HUDEP-2 (cell line): ENCODE measurements at regions not wholly inside any gene's neighbourhood (a gene's known extent, or its start where the extent isn't known, plus 50 kb on each side); places are given as distances from the start of the nearest gene placed in this dataset.

Source experiments
- DNase-seq, 76 experiments: peaks; one replicate each; lab custom pipeline; 2025; ENCODE audit not compliant: unreplicated experiment in 76 of 76; lab: John Stamatoyannopoulos, UW

DNA sequence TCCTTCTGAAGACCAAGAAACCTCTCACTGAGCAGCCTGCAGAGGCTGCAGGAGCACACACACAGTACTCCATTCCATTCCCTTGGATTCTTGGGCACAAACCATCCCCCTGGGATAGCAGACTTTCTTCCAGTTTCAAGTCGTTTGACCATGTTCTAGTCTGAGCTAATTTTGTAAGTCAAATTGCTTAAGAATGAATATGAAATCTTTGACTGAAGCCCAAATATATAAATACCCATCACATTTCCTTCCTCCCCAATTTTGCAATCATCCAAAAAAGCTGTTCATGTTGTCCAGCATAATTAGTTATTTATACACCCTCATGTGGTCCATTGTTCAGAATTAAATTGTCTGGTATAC is 231.2 kb upstream of the TPRG1 start:
- no peak for DNase-seq

DNA sequence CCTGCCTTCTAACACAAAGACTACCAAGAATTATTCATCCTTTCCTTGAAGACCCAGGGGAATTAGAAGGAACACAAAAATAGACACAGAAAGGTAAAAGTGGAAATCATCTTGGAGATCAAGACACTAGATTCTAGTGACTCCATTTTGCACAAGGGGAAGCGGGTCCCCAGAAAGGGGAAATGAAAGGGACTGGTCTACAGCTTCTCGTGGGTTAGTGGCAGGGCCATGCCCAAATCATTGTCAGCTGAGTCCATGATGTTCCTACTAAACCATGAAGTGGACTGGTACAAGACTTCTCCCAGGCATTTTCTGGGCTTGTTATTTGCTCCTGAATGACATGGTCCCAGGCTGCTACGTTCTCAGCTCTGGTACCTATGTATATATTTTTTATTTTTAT is 230.7 kb upstream of the TPRG1 start:
- DNase-seq = no peak

DNA sequence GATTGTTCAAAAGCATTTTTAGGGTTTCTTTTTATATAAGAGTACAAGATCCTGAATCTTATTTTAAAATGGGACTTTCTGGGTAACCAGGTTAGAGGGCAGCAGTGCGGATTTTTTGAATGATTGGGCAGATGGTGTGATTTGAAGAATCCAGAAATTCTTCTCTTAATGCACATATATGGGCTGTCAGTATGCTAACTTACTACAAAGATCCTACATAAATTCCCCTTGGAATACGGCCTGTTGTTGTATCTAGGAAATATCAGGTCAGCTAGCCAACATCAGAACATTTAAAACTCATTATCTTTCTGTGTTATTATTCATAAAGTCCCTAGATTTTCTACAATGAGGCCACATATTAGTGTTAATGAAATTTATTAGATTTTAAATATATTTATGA is 229.6 kb upstream of the TPRG1 start:
- no peak for DNase-seq

DNA sequence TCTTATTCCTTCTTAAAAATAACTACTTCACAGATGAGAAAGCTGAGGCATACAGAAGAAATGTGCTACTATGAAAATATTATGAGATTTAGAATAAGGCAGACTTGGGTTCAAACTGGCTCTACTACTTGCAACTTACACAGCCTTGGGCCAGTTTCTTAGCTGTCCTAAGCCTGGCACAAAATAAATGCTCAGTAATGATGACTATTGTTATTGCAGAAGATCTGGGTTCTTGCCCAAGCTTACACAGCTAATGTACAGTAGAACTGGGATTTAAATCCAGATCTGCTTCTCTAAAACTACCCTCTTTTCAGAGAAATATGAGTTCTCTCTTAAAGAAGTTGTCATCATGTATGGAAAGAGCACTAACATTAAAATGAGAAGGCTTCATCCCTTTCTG is 228.2 kb upstream of the TPRG1 start:
- DNase-seq = no peak

DNA sequence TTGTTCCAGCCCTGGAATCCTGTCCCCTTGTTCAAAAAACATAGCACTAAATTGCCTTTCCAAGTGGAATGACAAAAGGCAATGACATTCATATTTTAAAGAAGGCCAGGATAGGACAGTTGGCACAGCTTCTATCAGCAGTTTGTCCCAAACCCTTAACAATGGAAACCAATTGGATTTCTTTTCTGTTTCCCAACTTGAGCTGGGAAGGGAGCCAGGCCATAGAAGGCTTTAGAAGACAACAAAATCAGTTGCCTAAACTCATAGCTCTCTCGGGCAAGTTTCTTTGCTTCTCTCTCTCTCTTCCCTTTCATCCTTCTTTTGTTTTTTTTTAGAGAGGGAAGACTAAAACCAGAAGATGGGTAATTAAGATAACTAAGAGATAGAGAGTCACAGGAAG is 227.7 kb upstream of the TPRG1 start:
- no peak for DNase-seq

DNA sequence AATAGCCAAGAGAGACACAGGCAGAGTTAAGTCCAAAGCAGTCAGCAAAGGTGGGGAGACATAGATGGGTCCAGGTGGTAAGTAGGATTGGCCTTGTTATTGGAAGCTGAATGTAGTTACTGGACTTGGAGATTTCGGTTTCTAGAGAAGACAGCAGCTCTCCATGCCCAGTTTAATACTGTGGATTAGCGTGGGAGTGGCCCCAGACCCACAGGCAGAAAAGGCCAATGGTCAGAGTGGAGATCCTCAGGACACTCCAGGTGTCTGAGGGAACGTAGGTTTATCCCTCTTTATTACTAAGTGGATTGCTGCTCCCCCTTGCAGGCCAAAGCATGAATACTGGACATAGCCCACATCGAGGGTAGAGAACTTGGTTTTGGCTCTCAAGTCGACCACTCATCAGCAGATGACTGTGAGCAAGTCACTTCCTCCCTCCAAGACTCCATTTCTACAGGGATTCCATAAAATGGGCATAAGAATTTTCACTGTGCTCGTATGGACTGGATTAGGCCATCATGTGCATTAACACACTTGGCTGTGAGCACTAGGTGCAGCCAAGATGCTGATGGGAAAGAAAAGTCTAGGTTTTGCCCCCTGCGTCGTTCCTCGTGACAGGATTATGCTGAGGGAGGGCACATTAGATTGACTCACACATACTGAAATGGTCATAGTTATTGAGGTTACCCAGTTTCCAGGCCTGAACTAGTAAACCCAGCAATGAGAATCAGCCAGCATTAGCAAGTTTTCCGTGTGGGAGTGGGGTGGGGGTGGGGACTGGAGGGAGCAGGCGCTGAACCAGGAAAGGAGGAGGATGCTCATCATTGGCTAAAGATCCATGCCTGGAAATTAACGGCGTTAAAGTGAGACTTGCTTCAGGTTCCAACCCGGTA is 225.2 kb upstream of the TPRG1 start:
- DNase-seq = no peak

DNA sequence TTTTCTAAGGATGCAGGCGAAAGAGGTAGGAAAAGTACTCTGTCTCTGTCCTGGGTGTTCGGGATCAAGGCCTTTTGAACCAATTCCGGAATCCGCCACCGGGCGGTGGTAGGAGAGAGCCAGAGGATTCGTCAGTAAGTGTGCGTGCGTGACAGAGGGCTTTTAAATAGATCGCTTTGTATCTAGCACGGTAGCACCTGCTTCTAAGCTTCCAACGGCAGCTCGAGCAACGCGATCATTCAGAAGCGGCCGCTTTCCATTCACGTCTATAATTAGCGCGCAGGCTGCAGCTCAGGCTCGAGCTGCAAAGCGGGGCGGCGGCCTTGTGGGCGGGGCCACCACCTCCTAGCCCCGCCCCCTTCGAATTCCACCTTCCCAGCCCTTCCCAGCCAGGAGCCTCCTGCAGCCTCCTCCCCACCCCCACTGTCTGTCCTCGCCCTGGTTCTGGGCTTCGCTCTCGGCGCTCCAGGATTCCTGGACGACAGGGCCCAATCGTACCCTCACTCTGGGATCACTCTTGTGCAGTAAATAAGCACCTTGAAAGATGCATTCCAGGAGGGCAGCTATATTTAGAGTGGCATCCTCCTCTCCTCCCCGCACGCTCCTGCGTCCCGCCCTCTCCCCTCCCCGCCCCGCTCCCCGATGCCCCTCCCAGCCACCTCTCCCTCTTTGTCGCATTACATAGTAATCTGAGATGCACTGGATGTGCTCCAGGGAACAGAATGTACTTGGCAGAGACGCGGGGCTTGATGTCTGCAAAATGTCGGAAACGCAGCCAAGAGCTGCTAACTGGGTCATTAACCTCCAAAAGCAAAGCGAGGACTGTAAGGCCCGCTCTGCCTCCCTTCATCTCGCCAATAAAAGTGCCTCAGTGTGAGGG is 224.1 kb upstream of the TPRG1 start:
- peak in 7 of 76 experiments; percentile 1 to 29 (median 5) for DNase-seq

DNA sequence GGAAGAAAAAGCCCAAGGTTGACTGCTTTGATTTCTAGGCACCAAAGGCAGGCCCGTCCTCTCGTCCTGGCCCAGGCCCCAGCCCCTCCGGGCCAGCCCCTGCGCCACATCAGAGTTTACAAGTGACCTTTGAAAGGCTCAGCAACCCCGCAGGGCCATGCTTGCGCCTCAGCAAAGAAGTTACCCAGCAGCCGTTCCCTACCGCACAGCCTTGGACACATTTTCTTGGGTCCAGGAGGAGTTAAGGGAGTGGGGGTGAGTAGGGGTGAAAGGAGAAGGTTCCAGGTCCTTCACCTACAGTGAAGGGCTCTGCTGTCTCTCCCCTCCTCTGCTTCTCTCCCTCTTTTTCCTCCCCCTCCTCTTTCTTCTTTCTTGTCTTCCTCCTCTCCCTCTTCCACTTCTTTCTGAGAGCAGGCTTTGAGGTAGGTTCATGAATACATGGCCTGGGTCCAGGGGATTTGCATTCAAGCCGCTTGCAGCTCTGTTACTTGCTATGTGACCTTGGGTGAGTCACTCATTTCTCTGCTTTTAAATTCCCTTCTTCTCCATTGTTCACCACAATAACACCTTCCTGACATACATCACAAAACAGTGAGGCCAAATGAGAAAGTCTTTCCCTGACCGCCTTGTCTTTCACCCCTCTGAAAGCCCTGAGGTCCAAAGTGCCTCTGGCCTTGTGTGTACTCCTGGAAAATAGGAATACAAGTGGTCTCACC is 223.3 kb upstream of the TPRG1 start:
- DNase-seq = no peak

DNA sequence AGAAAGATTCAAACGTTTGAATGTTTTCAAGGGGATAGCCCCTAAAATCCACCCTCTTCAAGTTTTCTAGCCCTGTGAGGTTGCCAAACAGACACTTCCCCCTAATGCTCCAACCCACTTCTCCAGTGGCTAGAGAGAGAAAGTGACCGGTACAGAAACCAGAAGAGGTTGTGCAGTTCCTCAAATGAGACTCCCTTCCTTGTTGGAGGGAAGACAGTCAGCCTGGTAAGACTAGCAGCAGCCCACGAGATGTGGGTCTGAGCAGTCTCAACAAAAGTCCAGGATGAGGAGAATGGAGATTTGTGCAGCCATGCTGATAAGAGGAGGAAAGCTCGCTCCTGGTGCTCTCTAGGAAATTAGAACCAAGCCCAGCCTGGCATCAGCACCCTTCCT is 222.8 kb upstream of the TPRG1 start:
- no peak for DNase-seq

DNA sequence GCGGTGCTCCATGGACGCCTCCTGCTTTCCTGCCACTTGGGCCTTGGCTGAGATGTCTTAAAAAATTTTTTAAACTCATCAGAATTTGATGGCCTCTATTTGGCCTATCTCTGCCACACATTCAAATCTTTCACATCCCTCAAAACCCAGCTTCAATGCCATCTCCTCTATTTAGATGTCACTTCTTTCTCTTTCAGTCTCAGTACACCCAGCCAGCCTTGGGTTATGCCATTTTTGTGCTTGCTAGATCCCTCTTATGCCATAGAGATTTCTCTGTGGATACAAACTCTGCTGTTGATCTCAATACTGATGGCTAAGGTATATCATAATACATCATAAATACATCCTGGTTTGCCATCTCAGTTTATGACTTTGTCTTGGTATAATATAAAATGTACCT is 222.3 kb upstream of the TPRG1 start:
- DNase-seq = no peak

DNA sequence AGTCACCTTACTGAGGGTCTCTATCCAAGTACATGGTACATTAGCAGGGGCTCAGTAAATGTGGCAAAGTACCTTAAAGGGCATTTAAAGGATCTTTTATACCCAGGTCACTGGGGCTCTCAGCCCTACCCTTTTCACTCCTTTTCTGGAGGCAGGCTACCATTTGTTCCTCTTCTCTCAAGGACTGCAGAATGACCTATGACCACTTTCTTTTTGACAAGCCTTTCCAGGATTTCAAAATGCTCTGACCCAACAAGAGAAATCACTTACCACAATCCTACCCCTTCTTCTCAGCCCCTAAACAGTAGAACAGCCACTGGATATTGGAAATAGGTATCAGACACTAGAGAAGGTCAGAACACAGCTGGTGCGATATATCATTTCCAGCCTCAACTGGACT is 221.8 kb upstream of the TPRG1 start:
- DNase-seq = no peak

DNA sequence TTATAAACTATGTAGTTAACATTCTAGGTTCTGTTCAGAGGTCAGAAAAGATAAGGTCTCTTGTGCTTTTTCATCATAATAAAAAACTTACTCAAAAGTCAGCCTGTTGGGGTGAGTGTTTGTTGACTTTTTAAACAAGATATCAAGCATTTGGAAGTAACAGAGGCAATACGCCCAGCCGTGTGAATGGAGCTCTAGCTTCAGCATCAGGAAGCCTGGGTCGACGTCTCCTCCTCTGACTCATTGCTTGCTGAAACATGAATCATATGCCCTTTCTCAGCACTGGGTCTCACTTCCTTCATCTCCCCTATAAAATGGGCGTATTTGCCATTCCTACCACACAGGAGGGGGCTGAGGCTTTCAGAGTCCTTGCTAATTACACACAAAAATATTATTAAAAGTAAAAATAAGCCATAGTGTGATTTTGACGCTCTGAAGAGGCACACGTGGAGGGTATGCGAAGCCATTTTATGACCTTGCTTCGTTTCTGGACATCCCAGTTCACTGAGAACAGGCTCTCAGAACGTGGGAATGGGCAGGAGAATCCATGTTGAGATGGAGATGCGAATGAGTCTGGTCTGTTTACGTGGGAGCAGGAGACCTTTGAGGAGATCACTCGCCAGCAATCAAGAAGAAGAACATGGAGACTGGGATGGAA is 220.8 kb upstream of the TPRG1 start:
- DNase-seq = no peak

DNA sequence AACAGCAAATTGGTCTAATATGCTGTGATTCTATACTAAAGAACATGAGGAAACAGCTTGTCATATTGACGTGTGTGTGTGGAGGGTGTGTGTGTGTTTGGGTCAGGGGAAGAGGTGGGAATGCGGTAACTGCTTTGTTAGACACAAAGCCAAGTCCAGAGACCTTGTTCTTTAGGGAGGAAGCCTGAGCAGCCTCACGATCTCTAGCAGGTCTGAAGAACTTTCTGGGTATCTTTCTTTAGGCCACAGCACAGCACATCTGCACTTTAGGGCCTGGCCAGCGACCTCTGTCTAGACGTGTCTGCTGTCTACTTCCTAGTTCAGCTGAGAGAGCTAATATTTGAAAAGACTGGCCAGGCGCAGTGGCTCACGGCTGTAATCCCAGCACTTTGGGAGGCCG is 220.0 kb upstream of the TPRG1 start:
- DNase-seq = no peak

DNA sequence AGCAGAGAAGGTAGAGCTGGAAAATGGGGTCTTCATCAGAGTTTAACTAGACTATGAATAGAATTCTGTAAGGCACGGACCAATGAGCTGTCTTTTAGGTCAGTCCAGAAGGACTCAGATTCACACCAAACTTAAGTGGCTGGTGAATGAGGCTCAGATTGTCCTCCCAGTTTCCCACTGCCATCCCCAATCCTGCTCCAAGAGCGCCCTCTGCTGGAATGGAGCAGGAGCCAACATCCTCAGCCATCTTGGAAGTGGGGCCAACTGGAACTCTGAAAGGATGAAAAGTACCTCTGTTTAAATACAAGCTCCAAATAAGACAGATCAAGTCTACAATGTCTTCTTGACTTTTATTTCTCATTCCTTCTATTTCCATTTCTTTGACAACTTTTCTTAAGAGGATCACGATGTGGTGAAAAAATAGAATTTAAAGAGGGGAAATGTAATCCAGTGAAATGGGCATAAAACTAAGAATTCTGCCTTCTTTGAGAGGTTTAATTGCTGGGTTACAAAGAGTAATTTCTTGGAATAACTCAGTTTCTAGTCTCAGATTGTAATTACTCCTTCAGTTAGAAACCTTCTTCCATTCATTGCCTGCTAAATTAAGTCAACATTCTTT is 217.1 kb upstream of the TPRG1 start:
- peak in 57 of 76 experiments; percentile 1 to 69 (median 33) for DNase-seq

DNA sequence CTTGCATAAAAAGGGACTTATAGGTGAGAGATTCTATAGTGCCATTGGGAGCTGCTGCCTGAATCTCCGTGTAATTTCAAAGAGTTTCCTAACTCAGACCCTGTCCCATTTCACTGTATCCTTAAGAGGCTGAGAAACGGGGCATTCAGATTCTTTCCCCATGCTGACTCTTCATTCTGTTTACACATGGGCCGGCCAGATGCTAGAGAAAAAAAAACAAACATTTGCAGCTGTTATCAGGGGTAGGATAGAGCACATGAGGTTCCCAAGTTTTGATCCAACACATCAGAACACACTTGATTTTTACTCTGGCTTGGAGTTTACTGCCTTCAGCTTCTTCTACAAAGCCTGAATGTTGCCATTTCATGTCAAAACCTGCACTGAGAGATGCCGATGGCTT is 215.9 kb upstream of the TPRG1 start:
- DNase-seq = no peak

DNA sequence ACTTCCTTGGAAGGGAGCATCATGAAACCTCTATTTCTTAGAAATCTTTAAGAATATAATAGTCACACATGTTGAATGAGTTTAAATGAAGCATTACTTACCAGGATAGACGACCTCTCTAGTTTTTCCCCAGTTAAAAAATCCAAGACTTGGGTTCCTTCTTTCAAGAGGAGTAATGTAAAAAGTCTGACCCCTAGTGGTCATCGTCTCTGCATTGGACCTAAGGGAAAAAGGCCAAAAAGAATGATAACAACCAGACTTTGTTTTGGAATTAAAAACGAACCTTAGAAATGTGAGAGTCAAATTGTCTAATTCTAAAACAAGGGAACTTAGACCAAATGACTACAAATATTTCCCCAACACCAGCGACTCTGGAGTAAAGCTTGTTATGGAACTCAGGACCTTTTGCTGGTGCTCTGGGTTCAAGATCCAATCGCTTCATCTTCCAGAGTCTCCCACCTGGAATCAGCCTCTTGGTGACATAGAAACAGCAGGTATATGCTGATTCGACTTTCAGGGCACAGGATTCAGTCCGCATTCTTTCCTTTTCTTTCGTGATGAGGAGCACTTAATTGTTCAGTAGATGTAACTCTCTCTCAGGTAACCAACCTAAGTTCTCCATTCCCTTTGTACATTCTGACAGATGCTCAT is 214.8 kb upstream of the TPRG1 start:
- peak in 17 of 76 experiments; percentile 2 to 23 (median 5) for DNase-seq

DNA sequence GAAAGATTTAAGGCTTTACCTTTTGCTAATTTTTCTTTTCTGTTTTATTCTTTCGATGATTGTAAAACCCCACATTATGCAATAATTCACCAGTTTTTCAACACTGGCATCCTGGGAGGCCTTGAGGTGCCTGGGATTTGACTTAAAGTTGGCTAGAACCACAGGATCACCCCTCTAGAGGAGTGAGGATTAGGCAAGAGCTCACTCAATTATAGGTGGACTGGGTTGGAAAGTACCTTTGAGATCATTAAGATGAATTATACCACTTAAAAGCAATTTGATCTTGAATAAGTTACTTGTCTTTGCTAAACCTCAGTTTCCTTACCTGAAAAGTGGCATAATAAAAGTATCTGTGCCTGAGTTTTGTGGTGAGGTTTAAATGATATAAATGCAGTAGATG is 212.8 kb upstream of the TPRG1 start:
- DNase-seq = no peak

DNA sequence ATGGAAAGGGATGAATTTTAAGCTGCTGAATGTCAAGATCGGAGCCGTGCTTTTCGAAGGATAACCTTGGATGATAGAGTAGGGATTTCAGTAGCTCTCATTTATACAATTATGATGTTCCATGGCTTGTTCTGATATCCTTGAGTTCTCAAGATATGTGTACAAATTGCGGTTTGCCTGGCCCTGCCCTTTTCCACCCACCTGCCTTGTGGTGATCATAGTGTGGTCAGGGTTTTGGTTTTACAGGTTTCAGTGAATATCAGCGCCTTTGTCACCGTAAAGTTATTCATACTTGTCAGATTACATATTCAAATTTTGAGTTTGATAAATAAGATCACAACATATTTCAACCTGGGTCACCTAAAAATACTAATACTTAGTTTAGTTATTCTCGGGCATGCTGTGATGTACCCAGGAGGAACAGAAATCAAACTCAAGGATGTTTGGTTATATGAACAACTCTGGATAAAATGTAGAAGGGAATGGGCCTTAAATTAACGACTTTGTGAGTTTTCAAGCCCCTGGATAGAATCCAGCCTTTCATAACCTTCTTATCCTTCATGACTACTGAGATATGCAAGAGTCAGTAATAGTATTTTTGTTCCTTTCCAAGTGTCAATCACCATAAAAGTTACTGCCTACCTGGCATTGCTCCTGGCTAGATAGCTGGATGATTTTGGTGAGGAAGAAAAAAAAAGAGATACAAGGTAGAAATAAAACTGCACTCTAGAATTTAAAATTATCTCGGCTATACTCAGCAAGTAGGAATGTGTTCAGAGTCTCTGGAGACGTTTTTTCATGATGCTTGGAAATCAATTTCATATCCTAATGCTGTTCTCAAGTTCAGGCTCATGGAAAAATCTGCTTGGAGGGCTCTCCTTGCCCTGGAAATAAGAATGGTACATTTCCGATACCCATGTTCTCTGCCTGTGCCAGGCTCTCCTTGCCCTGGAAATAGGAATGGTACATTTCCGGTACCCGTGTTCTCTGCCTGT is 209.2 kb upstream of the TPRG1 start:
- no peak for DNase-seq

DNA sequence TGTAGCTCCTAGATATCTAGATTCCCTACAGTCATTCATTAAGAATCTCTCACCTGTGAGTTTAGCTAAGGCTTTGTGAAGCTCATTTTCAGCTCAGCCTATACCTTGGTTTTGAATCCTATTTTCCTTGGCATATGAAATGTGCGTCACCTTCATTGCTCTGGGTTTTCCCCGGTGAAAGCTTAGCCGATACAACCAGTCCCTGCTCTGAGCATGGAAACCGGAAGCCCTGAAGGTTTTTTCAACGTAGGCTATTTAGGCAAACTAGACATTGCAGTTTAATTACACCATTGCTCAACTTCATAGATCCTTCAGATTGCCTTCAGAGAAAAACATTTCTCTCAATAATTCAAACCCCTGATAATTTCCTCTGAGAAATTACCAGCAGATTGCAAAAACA is 206.8 kb upstream of the TPRG1 start:
- no peak for DNase-seq
